ENCODE measurements at regions not wholly inside any gene's neighbourhood (a gene's known extent, or its start where the extent isn't known, plus 50 kb on each side); places are given as distances from the start of the nearest gene placed in this dataset.
"Not testable (repeated sequence)": the region's sequence is repeated elsewhere in the genome, so short reads cannot be mapped to it uniquely, and the experiment has no call there.

DNA sequence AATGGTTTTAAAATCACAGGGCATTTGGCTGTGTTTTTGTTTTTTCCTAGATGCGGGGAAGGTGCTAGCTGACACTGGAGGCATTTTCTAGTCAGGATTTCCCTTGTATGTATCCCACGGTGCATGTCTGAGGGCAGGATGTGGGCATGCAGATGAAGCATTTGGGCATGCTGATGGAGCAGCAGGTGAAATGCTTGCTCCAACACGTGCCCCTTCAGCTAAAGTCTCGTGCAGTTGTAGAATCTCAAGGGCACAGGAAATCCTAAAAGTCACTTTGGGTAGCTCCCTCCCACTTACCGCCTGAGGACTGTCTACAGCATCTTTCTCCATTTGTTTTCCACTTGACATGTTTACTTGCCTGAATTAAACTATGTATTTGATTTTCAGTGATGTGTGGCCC, 429.4 kb upstream of the B3GAT1 start:
- DNase-seq = no peak

DNA sequence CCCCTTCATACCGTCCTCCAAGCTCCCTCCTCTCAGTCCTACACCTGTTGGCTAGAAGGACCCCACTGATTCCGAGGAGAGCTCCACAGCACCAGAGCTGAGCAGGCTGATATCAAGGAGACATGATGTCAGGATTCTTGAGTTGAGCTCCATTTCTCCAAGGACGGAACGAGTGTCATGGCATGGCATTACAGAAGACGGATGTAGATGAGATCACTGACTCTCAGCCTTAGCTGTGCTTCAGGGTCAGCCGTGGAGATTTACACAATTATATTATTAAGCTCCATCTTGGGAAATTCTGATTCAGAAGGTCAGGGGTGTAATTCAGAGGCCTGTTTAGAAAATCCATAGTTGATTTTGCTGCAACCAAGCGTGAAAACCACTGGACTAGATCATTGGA, 428.9 kb upstream of the B3GAT1 start:
- DNase-seq = no peak

GRCh38 chr11:134840165-134840564, 428.1 kb upstream of the B3GAT1 start:
- not testable (repeated sequence) for DNase-seq

DNA sequence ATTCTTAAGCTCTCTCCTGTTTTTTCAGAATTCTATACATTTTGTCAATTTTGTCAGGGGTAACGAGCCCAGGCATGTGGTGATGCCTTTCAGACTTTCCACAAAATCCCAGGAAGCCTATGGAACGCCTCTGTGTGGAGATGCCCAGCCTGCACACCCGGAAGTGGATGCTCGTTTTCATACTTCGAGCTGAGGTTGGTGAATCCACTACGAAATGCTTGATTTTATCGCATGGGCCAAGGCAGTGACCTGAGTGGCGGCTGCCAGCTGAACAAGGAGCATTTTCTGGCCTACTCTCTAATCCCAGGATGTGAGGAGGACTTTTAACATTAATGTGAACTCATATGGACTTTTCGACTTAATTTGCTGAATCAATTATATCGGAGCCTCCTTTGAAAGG, 426.7 kb upstream of the B3GAT1 start:
- no peak for DNase-seq

- DNase-seq = no peak
Observed at GRCh38 chr11:134837887-134838232, 425.8 kb upstream of the B3GAT1 start.

GRCh38 chr11:134837166-134837886, 425.3 kb upstream of the B3GAT1 start:
- no peak for DNase-seq

DNA sequence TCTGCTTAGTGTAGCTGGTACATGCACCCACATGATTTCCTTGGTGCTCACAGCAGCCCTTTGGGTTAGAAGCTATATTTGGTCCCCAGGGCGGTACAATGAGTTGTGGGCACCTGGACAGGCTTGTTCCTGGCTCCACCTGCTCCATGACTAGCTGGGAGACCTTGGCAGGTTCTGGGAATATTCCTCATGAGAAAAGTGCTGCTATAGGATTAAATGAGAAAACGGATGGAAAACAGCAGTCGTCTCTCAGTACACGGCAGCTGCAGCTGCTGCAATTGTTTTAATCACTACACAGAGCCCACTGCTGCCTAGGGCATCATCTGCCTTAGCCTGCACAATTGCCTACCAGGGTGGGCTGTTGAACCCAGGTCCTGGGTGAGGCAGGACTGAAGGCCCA, 424.5 kb upstream of the B3GAT1 start:
- no peak for DNase-seq

- DNase-seq = no peak
Observed at GRCh38 chr11:134835561-134835960, 423.5 kb upstream of the B3GAT1 start.

DNA sequence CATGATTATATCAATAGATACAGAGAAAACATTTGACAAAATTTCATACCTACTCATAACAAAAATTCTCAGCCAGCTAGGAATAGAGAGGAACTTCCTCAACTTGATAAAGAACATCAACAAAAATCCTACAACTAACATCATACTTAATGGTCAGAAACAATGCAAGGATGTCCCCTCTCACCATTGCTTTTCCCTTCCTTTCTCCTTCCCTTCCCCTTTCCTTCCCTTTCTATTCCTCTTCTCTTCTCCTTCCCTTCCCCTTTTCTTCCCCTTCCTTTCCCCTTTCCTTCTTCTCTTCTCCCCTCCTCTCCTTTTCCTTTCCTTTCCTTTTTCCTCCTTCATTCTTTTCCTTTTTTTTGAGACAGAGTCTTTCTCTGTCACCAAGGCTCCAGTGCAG, 418.3 kb upstream of the B3GAT1 start:
- DNase-seq = no peak

DNA sequence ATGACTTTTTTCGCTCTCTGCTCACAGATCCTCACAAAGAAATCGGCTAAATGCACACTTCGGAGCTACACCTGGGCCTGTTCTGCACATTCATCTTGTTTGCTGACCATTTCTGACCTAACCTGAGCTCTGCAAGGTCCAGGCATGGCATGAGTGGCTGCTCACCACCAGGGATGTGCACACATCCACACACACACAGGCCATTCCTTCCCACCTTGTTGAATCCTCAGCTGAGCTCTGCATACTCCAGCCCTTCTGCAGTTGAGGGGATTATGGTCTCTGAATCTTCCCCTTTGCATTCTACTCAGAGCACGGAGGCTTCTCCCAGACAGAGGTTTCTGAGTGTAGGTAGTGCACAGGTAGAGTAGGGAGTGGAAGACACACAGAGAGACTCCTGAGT, 411.9 kb upstream of the B3GAT1 start:
- no peak for DNase-seq

DNA sequence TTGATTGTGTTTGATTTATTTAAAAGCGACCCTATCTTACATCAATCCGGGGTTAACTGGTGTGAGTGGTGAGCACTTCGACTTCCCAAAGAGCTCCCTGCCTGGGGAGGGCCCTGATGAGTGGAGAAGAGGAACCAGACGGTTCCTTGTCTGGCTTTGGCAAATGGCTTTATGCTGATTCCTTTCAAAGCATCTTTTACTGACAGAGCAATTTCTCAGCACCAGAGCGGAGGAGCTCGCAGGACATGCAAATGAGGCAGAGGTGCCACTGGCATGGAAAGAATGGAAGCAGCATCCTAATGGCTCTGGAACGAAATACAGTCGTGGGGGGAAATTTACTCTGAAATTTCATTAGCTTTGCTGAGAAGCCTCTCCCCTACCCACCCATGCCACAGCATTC, 410.9 kb upstream of the B3GAT1 start:
- no peak for DNase-seq

- DNase-seq = no peak
Observed at GRCh38 chr11:134821422-134821821, 409.4 kb upstream of the B3GAT1 start.

DNA sequence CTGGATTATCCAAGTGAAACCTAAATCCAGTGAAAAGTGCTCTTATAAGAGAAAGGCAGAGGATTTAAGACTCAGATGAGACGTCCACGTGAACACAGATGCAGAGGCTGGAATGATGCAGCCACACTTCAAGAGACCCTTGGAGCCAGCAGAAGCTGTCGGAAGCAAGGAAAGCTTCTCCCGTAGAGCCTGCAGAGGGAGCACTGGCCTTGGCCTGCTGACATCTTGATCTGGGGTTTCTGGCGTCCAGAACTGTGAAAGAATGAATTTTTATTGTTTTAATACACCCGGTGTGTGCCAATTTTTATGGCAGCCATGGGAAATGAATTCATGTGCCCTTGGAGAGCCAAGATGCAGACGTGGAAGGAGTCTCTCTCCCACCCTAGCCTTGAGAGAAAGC, 407.0 kb upstream of the B3GAT1 start:
- DNase-seq = no peak

- DNase-seq = no peak
Observed at GRCh38 chr11:134818516-134818915, 406.5 kb upstream of the B3GAT1 start.

- DNase-seq = no peak
Observed at GRCh38 chr11:134815404-134815803, 403.4 kb upstream of the B3GAT1 start.

- DNase-seq = no peak
Observed at GRCh38 chr11:134807997-134808396, 396.0 kb upstream of the B3GAT1 start.

- no peak for DNase-seq
Observed at GRCh38 chr11:134802598-134802997, 390.6 kb upstream of the B3GAT1 start.

DNA sequence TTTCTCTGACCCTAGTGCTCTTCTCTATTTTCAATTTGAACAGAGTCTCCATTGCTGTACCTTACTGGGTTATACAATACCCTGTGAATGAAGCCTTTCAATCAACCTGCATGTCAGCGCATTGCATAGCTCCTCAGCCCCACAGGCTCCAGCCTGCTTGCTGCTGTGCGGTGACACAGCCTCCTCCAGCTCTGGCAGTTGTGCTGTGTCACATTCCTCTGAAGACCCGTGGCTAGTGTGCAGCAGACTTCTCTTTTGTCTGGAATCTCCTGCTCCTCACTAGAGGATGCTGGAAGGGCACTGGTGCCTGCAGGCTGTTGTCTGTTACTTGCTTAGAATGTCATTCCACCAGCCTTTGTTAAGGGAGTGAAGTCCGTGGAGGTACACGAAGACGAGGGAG, 390.1 kb upstream of the B3GAT1 start:
- no peak for DNase-seq

- no peak for DNase-seq
Observed at GRCh38 chr11:134801570-134801969, 389.5 kb upstream of the B3GAT1 start.

DNA sequence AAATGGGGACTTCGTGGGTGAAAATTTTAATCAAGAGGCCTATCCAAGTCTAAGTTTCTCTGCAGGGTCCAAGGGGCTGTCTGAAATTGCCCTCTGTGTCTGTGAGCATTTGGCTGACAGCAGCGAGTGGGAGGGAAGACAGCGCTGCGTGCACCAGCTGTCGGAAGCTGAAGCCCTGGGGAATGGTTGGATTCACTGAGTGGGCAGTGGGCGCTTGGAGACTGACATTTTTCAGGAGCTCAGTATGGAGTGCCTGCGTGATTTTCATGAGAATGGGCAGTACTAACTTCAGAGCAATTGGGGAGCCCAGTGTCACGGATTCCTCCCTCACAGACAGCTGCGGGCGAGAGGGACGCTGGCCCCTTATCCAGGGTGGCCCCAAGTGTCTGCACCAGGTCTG, 388.8 kb upstream of the B3GAT1 start:
- DNase-seq = no peak

DNA sequence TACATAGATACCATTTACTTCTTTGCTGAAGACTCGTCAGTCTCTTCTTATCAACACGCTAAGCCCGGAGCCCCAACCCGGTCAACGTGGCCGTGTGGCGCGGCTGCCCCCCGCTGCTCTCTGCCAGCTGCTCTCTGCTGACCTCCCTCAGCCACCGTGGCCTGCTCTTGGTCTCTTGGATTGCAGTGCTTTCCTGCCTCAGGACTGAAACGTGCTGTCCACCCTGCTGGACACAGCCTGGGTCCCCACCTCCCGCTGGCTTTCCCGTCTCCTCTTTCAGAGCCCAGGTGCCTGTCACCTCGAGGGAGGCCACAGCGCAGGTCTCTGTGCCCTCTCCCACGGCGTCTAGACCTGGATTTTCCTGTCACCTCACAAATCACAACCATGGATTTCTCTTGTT, 388.1 kb upstream of the B3GAT1 start:
- DNase-seq = no peak

DNA sequence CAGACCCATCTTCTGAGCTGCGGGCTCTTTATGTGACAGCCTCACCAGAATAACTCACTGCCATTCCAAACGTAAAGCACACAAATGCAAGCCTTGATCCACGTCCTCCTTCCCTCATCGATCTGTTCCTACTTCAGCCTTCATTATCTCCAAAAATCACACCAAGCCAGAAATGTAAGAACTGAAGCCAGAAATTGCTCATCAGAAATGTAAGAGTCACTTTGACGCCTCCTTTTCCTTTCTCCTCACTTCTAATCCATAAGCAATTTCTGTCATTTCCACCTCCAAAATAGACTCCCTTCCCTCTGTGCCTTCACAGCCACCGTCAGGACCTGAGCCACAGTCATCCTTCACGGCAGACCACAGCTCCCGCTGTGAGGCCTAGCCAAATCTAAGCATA, 387.3 kb upstream of the B3GAT1 start:
- DNase-seq = no peak

- DNase-seq = no peak
Observed at GRCh38 chr11:134797411-134798089, 385.5 kb upstream of the B3GAT1 start.

- no peak for DNase-seq
Observed at GRCh38 chr11:134795017-134795416, 383.0 kb upstream of the B3GAT1 start.

DNA sequence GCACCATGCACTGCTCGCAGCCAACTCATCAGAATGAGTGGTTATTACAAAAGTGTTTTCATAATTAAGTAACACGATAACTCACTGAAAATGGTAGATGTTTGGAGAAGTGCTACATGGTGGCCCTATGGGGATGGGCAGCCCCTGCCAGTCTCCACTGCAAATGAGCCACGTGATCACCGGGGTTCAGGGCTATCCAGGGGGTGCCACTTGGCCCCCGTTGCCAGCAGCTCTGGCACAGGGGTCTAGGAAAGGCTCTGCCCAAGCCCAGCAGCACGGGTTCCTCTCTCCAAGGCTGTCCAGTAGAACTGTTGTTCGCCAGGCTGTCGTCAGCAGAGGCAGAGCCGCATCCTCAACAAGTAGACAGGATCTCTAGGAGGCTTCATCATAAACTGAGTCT, 382.1 kb upstream of the B3GAT1 start:
- DNase-seq = no peak
